PC-9 (cell line): ENCODE measurements at regions not wholly inside any gene's neighbourhood (a gene's known extent, or its start where the extent isn't known, plus 50 kb on each side); places are given as distances from the start of the nearest gene placed in this dataset.

Source experiments
- EZH2 ChIP-seq: fragments of 200-600 bp; sonication (generic); IDR thresholded peaks from 2 replicates; pipeline ENCODE4 v1.8.0; 2017; ENCODE audit warnings: antibody characterized with exemption, low read depth
- TF ChIP-seq, protein P1 (sequence below): fragments of 200-600 bp; sonication (generic); conservative IDR thresholded peaks from 2 replicates; pipeline ENCODE4 v1.6.1; 2017; ENCODE audit warnings: mixed run types, antibody characterized with exemption, mild to moderate bottlenecking, moderate library complexity

DNA sequence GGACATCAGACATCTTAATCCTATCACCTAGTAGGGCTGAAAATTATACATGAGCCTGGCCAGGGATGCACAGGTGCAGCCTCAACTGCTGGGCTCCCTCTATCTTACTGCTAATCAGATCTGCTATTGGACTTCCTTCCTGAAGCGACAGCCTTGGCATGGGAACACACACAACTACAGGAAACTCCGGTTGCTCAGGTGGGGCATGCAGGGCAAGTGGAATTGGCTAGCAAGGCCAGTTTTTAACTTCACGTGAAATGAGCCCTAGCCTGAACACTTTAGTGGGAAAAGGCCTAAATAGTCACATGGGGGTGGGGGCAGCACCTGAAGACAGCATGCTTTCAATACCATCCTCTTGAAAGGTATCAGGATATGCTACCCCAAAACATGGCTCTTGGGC is 147.9 kb upstream of the NCKAP5 start:
- no peak for TF ChIP-seq EZH2
- TF ChIP-seq, protein P1, sequence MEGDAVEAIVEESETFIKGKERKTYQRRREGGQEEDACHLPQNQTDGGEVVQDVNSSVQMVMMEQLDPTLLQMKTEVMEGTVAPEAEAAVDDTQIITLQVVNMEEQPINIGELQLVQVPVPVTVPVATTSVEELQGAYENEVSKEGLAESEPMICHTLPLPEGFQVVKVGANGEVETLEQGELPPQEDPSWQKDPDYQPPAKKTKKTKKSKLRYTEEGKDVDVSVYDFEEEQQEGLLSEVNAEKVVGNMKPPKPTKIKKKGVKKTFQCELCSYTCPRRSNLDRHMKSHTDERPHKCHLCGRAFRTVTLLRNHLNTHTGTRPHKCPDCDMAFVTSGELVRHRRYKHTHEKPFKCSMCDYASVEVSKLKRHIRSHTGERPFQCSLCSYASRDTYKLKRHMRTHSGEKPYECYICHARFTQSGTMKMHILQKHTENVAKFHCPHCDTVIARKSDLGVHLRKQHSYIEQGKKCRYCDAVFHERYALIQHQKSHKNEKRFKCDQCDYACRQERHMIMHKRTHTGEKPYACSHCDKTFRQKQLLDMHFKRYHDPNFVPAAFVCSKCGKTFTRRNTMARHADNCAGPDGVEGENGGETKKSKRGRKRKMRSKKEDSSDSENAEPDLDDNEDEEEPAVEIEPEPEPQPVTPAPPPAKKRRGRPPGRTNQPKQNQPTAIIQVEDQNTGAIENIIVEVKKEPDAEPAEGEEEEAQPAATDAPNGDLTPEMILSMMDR = no peak
